Keratinocyte (primary cell): ENCODE measurements at regions not wholly inside any gene's neighbourhood (a gene's known extent, or its start where the extent isn't known, plus 50 kb on each side); places are given as distances from the start of the nearest gene placed in this dataset.

Experiments
- DNase-seq: peaks from one replicate; pipeline ENCODE4 v3.0.0-alpha.2; 2011; ENCODE audit warnings: low read depth, missing footprints, low spot score
- FAIRE-seq: peaks from 2 replicates; lab custom pipeline; 2011; peaks lifted over from hg19 to GRCh38; lab: Jason Lieb, UNC
- H2AFZ ChIP-seq: 2 replicates; pipeline ENCODE4 v1.6.0; 2012; ENCODE audit warnings: low read length, control low read depth, inconsistent platforms; ENCODE audit not compliant: control insufficient read depth
- H3K27ac ChIP-seq: 2 replicates; pipeline ENCODE4 v1.5.1; 2011; ENCODE audit warnings: low read length; ENCODE audit not compliant: control insufficient read depth, insufficient read depth
- H3K27me3 ChIP-seq: 3 replicates; pipeline ENCODE4 v1.6.0; 2011; ENCODE audit warnings: low read length; ENCODE audit not compliant: control insufficient read depth, insufficient read depth; ENCODE audit errors: extremely low read depth
- H3K36me3 ChIP-seq, 2 experiments: 2 replicates in 1 of 2; 3 replicates in 1 of 2; pipeline ENCODE4 v1.5.1; 2011; ENCODE audit warnings: low read length in 2 of 2, mild to moderate bottlenecking in 1 of 2; ENCODE audit not compliant: control insufficient read depth in 2 of 2, insufficient read depth in 2 of 2; ENCODE audit errors: extremely low read depth in 1 of 2
- H3K4me1 ChIP-seq: 3 replicates; pipeline ENCODE4 v1.5.1; 2011; ENCODE audit warnings: low read length; ENCODE audit not compliant: control insufficient read depth, insufficient read depth; ENCODE audit errors: extremely low read depth
- H3K4me2 ChIP-seq: 3 replicates; pipeline ENCODE4 v1.6.0; 2011; ENCODE audit warnings: low read depth, low read length; ENCODE audit not compliant: control insufficient read depth, insufficient read depth; ENCODE audit errors: extremely low read depth
- H3K4me3 ChIP-seq, 3 experiments: fragments of 200-600 bp in 1 of 3; sonication (generic) in 1 of 3; 2 replicates in 2 of 3; 3 replicates in 1 of 3; pipeline ENCODE4 v1.5.1; 2011 to 2016; ENCODE audit warnings: low read length in 3 of 3, mild to moderate bottlenecking in 3 of 3, control low read depth in 2 of 3, inconsistent platforms in 1 of 3, low read depth in 1 of 3, mixed read lengths in 1 of 3, mixed run types in 1 of 3, moderate library complexity in 1 of 3; ENCODE audit not compliant: control insufficient read depth in 2 of 3, insufficient read depth in 2 of 3; ENCODE audit errors: extremely low read depth in 1 of 3
- H3K79me2 ChIP-seq: 2 replicates; pipeline ENCODE4 v1.6.0; 2012; ENCODE audit warnings: low read length; ENCODE audit not compliant: control insufficient read depth, insufficient read depth
- H3K9ac ChIP-seq: 3 replicates; pipeline ENCODE4 v1.6.0; 2011; ENCODE audit warnings: low read length; ENCODE audit not compliant: control insufficient read depth, insufficient read depth; ENCODE audit errors: extremely low read depth
- H3K9me1 ChIP-seq: 3 replicates; pipeline ENCODE4 v1.6.0; 2011; ENCODE audit warnings: low read length; ENCODE audit not compliant: control insufficient read depth, insufficient read depth; ENCODE audit errors: extremely low read depth
- H3K9me3 ChIP-seq: 2 replicates; pipeline ENCODE4 v1.5.1; 2012; ENCODE audit warnings: low read depth, low read length; ENCODE audit not compliant: control insufficient read depth
- H4K20me1 ChIP-seq: 3 replicates; pipeline ENCODE4 v1.6.0; 2011; ENCODE audit warnings: low read length; ENCODE audit not compliant: control insufficient read depth, insufficient read depth; ENCODE audit errors: extremely low read depth
- CTCF ChIP-seq, 3 experiments: IDR thresholded peaks in 1 of 3; conservative IDR thresholded peaks in 1 of 3; optimal IDR thresholded peaks in 1 of 3; 2 replicates in 2 of 3; 3 replicates in 1 of 3; pipeline versions ENCODE3 to v1.5.1; 2011; ENCODE audit warnings: low read length in 3 of 3, mild to moderate bottlenecking in 3 of 3, moderate library complexity in 2 of 3, control low read depth in 1 of 3, inconsistent platforms in 1 of 3; ENCODE audit not compliant: insufficient read depth in 2 of 3; ENCODE audit errors: extremely low read depth in 1 of 3
- EZH2 ChIP-seq: IDR thresholded peaks from one replicate; pipeline ENCODE4 v1.6.1; 2012; ENCODE audit warnings: inconsistent platforms, mild to moderate bottlenecking, low read length, moderate library complexity
- dilution Hi-C: fragments of 300-500 bp; cut with MboI; formaldehyde crosslinking; loops from one replicate; pipeline ENCODE4 v1.7.0; 2020; ENCODE audit warnings: low sequenced_read_pairs; ENCODE audit not compliant: extremely low pct_ligation_motif_present

- Histone ChIP-seq H3K36me3 (no peaks in the 10 kb centered on the region), H3K27me3 (no peaks in the 10 kb centered on the region), H2AFZ (no peak overlapping the region), H3K4me1 (peaks cover 5% of the 10 kb centered on the region), H3K27ac (no peak overlapping the region), H3K9me1 (no peaks in the 10 kb centered on the region), H3K4me2 (no peak overlapping the region), H3K79me2 (no peaks in the 10 kb centered on the region), H3K9me3 (no peaks in the 10 kb centered on the region), H3K9ac (no peak overlapping the region), H3K4me3 (no peak overlapping the region), H4K20me1 (no peaks in the 10 kb centered on the region)
- FAIRE-seq (no peak), DNase-seq (no peak)
- dilution Hi-C loops = no loop called here
- no peak for TF ChIP-seq EZH2
- no peak for TF ChIP-seq CTCF (optimal IDR thresholded peaks at IDR 0.05 in 1 of 3, IDR thresholded peaks at IDR 0.05 in 1 of 3, conservative IDR thresholded peaks at IDR 0.05 in 1 of 3; ENCODE audit: extremely low read depth in 1 of 3, insufficient read depth in 2 of 3, low read length in 3 of 3)
Observed at GRCh38 chr11:112339566-112339965, 78.9 kb upstream of the PLET1 start.

- no peak overlapping the region for H3K9ac ChIP-seq
- H3K36me3 ChIP-seq = no peaks in the 10 kb centered on the region
- H2AFZ ChIP-seq = no peak overlapping the region
- H3K9me3 ChIP-seq = no peaks in the 10 kb centered on the region
- H3K27ac ChIP-seq = no peak overlapping the region
- no peak for FAIRE-seq
- no peak for TF ChIP-seq EZH2
- no peak for TF ChIP-seq CTCF (optimal IDR thresholded peaks at IDR 0.05 in 1 of 3, IDR thresholded peaks at IDR 0.05 in 1 of 3, conservative IDR thresholded peaks at IDR 0.05 in 1 of 3; ENCODE audit: extremely low read depth in 1 of 3, insufficient read depth in 2 of 3, low read length in 3 of 3)
- H3K9me1 ChIP-seq = no peaks in the 10 kb centered on the region
- no peaks in the 10 kb centered on the region for H4K20me1 ChIP-seq
- no peaks in the 10 kb centered on the region for H3K79me2 ChIP-seq
- dilution Hi-C loops = no loop called here
- H3K4me1 ChIP-seq = no peaks in the 10 kb centered on the region
- no peak for DNase-seq
- no peak overlapping the region for H3K4me2 ChIP-seq
- no peaks in the 10 kb centered on the region for H3K27me3 ChIP-seq
- no peak overlapping the region for H3K4me3 ChIP-seq
Observed at GRCh38 chr11:112343368-112344039, 82.8 kb upstream of the PLET1 start.
